ENCODE measurements at regions not wholly inside any gene's neighbourhood (a gene's known extent, or its start where the extent isn't known, plus 50 kb on each side); places are given as distances from the start of the nearest gene placed in this dataset.

DNA sequence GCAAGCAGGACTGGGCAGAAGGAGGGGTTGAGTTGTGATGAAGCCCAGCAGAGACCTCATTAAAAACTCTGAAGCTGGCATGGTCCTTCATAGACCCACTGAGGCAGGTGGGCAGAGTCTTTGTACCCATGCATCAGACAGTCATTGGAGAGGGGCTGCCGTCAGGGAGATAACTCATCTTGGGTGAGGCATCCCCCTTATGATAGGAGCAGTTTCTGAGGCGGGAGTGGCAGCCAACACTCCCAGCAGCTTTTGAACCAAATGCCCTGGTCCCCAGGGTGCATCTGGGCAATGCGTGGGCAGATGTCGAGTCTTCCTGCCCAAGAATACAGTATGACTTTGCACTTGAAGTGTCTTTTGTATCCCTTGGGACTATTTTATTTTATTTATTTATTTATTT lies 68.1 kb downstream of the HTR5A start:
- Histone ChIP-seq H3K9me3 (ENCODE audit: control insufficient read depth, insufficient read depth, low read length) (no peaks in the 10 kb centered on the region; the same call in 1 of the 2 replicates), H3K27ac (ENCODE audit: low read depth, low read length) (no peak overlapping the region), H3K27me3 (ENCODE audit: control insufficient read depth, insufficient read depth, low read length) (no peaks in the 10 kb centered on the region), H3K4me3 (ENCODE audit: low read depth, low read length) (no peak overlapping the region)
- DNase-seq (ENCODE audit: low read depth, low spot score) = no peak
- ChIA-PET CTCF (no interaction called here), POLR2A (no interaction called here)
- TF ChIP-seq, protein P1, sequence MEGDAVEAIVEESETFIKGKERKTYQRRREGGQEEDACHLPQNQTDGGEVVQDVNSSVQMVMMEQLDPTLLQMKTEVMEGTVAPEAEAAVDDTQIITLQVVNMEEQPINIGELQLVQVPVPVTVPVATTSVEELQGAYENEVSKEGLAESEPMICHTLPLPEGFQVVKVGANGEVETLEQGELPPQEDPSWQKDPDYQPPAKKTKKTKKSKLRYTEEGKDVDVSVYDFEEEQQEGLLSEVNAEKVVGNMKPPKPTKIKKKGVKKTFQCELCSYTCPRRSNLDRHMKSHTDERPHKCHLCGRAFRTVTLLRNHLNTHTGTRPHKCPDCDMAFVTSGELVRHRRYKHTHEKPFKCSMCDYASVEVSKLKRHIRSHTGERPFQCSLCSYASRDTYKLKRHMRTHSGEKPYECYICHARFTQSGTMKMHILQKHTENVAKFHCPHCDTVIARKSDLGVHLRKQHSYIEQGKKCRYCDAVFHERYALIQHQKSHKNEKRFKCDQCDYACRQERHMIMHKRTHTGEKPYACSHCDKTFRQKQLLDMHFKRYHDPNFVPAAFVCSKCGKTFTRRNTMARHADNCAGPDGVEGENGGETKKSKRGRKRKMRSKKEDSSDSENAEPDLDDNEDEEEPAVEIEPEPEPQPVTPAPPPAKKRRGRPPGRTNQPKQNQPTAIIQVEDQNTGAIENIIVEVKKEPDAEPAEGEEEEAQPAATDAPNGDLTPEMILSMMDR (IDR thresholded peaks at IDR 0.05; ENCODE audit: low read depth, low read length) = no peak

DNA sequence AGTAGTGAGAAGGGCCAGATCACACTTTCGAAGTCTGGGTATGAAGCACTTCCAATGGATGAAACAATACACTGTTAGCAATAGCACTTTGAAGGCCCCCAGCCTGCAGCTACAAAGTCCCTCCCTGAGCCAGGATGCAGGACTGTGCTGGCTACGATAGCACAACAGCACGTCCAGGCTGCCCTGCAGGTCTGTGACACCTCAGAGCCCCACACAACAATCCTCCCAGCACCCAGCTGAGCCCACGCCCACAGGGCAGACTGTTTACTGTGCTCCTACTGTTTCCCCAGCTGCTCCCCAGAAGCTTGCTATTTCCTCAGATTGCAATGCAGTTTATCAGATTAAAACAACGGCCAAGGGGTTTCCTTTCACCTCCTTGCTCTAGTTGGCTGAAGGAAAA lies 71.4 kb downstream of the HTR5A start:
- H3K27ac ChIP-seq (ENCODE audit: low read depth, low read length) = no peak overlapping the region
- no peaks in the 10 kb centered on the region for H3K9me3 ChIP-seq (ENCODE audit: control insufficient read depth, insufficient read depth, low read length)
- POLR2A ChIA-PET = no interaction called here
- TF ChIP-seq, protein P1 (IDR thresholded peaks at IDR 0.05; ENCODE audit: low read depth, low read length) = no peak
- DNase-seq (ENCODE audit: low read depth, low spot score) = no peak
- no peak overlapping the region for H3K4me3 ChIP-seq (ENCODE audit: low read depth, low read length)
- H3K27me3 ChIP-seq (ENCODE audit: control insufficient read depth, insufficient read depth, low read length) = no peaks in the 10 kb centered on the region
- CTCF ChIA-PET = no interaction called here

DNA sequence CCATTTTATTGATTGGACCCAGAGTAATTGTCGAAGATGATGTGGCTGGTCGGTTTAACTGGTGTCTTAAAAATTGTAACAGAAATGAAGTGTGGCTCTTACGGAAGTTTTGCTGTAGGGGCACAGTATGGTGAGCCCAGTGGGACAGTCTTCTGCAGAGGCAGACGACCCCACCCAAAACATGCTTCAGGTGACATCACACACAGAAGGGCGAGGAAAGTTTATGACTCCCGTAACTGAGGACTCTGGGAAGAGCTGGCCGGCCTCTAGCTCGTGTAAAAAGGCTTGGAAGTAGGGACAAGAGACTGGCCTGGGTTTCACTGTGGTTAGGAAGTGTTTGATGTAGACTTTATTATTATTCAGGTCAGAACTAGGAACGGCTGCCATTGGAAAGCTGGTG lies 73.3 kb downstream of the HTR5A start:
- H3K27me3 ChIP-seq (ENCODE audit: control insufficient read depth, insufficient read depth, low read length) = no peaks in the 10 kb centered on the region
- no peak overlapping the region for H3K27ac ChIP-seq (ENCODE audit: low read depth, low read length)
- H3K9me3 ChIP-seq (ENCODE audit: control insufficient read depth, insufficient read depth, low read length) = no peaks in the 10 kb centered on the region
- no peak overlapping the region for H3K4me3 ChIP-seq (ENCODE audit: low read depth, low read length)
- ChIA-PET CTCF (interaction anchor here (0.7 kb wide), 1 partner anchor 202 kb away, joined by 3 read pairs; no protein-coding TSS in a partner anchor), POLR2A (no interaction called here)
- TF ChIP-seq, protein P1 (IDR thresholded peaks at IDR 0.05; ENCODE audit: low read depth, low read length) = no peak
- no peak for DNase-seq (ENCODE audit: low read depth, low spot score)

DNA sequence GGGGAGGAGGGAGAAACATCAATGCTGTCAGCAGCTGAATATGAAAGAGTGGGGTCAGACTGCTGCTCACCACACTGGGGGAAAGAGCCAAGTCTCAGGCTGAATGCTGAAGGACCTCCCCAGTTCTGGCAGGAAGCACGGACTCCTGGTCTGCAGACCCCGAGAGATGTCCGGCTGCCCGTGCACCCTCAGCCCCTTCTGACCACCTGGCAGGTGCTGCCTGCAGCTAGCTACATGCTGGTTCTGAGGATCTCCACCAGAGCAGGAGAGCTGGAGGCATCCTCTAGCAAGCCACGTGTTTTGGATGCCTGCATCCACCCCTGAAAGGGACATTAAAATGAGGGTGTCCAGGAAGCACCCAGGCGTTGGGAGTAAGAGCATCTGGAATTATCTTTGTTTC lies 74.2 kb downstream of the HTR5A start:
- Histone ChIP-seq H3K9me3 (ENCODE audit: control insufficient read depth, insufficient read depth, low read length) (no peaks in the 10 kb centered on the region), H3K27me3 (ENCODE audit: control insufficient read depth, insufficient read depth, low read length) (no peaks in the 10 kb centered on the region), H3K4me3 (ENCODE audit: low read depth, low read length) (no peak overlapping the region), H3K27ac (ENCODE audit: low read depth, low read length) (no peak overlapping the region)
- TF ChIP-seq, protein P1 (IDR thresholded peaks at IDR 0.05; ENCODE audit: low read depth, low read length) = no peak
- ChIA-PET CTCF (no interaction called here), POLR2A (no interaction called here)
- DNase-seq (ENCODE audit: low read depth, low spot score) = no peak

DNA sequence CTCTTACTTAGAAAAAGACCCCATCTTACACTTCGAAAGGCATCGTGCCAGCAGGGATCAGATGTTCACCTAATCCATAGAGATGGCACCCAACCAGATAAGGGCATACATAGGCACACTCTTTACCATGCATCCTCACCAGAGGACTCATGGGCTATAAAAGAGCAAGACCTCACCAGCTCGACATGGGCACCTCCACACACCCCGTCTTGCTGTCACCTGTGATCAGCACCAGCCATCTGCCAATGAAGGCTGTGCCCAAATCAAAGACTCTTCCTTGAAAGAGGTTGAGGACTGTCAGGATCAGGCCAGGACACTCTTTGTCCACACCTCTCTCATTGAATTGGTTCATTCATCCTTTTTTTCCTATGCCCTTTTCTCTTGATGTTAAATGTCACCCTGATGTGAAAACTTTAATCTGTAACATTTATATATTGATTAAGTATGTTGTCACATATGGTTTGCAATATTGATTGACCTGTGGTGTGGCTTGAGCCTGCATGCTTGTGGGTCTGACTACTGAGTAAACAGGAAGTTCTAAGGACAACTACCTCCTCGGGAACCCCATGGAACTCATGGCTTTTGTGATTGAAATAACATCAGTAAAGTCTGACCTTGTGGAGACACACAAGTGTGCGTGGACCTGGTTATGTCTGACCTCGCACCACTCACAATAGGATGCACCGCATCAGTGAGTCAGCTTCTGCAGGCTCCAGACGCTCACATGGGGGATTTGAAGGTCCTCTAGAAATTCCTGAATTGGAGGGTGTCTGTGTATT lies 75.5 kb downstream of the HTR5A start:
- ChIA-PET CTCF (no interaction called here), POLR2A (no interaction called here)
- Histone ChIP-seq H3K4me3 (ENCODE audit: low read depth, low read length) (no peak overlapping the region), H3K9me3 (ENCODE audit: control insufficient read depth, insufficient read depth, low read length) (no peaks in the 10 kb centered on the region), H3K27ac (ENCODE audit: low read depth, low read length) (no peak overlapping the region), H3K27me3 (ENCODE audit: control insufficient read depth, insufficient read depth, low read length) (no peaks in the 10 kb centered on the region)
- no peak for DNase-seq (ENCODE audit: low read depth, low spot score)
- TF ChIP-seq, protein P1 (IDR thresholded peaks at IDR 0.05; ENCODE audit: low read depth, low read length) = no peak

Measured in AG04450 (cell line).